HG03571 (cell line): ENCODE measurements at regions not wholly inside any gene's neighbourhood (a gene's known extent, or its start where the extent isn't known, plus 50 kb on each side); places are given as distances from the start of the nearest gene placed in this dataset.

ENCODE experiments used
- ATAC-seq: cut with Tn5 transposase; IDR thresholded peaks from one replicate; pipeline ENCODE4 v1.9.1; 2021; ENCODE audit not compliant: unreplicated experiment

DNA sequence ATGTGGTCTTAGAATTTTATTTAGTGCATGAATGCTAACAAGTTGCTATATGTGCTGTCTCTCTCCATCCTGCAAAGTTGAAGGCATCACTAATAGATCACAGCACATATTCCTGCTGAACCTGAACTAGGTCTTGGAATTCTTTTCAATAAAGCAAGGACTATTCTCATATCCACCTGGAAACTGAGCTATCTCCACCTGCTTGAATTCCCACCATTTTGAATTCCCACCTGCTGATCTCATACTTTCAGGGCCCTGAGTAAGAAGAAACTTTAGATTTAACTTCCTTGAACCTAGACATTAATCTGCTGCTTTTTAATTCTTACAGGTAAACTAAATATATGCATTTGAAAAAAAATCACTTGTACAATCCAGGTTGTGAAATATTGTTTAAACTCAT, 445.3 kb upstream of the CCL2 start:
- ATAC-seq, result no peak

DNA sequence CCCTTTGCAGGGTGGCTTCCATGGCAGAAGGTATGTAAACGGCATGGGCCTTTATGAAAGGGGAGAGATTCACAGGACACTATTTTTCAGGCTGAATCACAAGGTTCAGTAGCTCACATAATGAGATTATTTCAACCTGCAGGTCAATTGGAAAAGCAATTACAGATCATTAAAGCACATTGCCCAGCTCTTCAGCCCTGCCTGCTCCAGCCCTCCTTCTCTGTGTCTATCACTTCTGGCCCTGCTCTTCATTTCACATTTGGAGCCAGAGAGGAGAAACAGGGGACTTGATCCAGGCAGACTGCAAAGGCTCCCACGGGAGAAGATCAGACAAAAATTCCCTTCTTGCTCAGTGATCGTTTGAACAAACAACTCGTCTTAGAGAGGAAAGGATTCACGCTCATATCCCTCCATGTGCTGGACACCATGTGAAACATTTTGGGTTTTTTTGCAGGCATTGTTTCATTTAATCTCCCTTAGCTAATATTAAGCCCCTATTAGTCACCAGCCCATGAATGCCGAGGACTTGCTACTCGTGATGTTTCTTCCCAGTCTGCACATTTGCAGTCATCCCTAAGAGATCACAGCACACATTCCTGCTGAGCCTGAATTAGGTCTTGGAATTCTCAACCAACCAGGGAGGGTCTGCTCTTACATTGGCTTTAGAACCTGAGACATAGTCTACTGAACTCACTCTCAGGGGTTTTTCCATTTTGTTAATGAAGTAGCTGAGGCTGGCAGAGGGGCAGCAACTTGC, 443.9 kb upstream of the CCL2 start:
- no peak for ATAC-seq

DNA sequence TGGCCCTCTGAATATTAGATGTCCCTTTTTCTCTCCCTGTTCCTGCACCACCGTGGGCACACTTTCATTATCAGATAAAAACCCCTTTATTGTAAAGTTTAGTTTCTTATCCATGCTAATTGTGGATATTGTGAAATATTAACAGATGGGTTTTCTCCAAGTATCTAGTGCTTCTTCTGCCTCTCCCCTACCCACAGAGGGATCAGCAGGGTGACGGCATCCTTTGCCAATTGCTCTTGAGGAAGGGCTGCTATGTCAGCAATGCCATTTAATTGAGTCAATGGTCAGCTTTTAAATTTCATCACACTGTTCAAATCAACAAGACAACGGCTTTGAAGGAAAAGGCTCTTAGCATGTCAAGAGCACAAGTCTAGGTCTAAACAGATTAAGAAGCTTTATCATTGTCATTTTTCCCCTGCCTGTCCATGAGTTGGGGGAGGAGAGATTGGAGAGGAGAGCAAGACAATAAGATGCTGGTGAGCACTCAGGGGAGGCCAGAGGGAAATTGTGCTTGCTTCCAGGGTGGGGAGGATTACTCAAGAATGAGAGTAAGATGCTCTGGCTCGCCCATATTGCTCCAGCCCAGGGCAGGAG, 443.0 kb upstream of the CCL2 start:
- ATAC-seq, result no peak

DNA sequence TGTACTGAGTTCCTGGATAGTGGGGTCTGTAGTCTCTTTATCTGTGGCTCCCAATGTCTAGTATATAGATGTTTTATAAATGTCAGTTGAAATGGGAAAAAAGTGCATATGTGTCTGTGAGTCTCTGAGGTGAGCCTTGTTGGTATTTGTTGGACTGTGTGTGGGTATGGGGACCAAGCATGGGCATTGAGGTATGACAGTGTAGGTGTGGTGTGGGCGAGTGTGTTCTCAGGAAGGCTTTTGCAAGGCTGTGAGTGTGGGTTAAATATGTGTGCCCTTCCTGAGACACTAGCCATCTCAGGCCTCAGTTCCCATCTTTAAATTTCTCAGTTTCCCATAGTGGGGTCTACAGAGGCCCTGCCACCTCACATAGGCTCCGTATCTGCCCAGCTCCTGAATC, 440.2 kb upstream of the CCL2 start:
- no peak for ATAC-seq

DNA sequence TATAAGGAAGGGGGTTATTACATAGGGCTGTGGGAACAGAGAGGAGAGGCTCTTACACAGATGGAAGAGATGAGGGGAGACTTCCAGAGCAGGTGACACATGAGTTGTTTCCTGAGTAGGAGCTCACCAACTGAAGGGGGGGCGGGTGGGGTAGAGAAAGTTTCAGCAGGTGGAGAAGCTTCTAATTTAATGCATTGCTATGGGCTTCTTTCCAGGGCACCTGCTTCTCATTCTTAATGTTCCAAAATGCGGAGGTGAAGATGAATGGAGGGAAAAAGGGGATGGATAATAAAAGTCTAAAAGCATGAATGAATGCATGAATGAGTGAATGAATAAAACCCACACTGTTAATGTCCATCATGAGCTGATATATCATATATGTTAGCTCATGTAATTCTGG, 439.0 kb upstream of the CCL2 start:
- ATAC-seq, result no peak

DNA sequence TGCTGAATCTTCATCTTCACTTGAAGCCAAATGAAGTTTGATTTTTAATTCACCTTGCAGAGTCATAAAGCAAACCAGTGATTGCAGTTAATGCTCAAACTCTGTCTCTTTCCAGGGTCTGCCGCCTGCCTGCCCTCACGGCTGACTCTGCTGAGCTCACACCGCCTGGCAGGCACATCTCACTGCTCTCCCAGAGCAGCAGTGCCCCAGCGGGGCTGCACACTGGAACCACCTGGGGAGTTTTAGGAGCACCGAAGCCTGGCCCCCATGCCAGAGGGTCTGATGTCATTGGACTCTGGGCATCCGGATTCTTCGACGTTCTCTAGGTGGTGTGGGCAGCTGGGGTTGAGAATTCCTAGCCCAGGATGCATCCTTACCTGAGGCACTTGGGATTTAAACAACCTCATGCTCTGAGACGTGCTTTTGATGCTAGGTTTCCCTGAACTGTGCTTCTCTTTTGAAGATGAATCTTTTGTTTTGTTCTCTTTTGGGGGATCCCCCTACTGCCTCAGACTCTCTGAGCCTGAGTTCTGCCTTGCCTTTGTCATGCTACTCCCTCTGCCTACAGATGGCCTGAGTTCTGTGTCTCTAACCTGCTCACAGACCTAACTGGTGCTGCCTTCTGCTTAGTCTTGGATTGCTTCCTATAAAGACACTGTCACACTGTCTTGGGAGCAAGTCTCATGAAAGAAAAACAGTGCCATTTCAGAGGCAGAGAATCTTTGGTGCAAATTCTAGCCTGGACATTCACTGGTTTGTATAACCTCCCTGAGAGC, 438.1 kb upstream of the CCL2 start:
- no peak for ATAC-seq

DNA sequence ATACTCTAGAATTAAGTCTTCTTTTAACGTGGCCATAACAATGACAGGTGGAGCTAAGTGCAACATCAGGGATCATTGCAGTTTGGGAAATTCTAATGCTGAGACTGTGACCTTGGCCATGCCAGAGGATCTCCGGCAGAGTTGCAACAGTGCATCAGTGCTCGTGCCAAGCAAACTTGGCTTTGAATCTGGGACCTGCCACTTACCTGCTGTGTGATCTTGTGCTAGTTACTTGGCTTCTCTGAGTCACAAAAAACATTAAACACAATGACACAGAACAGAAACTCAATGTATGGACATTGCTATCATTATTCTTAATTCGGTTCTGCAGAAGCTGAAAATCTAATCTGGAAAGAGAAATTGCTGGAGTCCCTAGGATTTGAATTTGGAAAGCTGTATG, 435.5 kb upstream of the CCL2 start:
- ATAC-seq, result no peak

DNA sequence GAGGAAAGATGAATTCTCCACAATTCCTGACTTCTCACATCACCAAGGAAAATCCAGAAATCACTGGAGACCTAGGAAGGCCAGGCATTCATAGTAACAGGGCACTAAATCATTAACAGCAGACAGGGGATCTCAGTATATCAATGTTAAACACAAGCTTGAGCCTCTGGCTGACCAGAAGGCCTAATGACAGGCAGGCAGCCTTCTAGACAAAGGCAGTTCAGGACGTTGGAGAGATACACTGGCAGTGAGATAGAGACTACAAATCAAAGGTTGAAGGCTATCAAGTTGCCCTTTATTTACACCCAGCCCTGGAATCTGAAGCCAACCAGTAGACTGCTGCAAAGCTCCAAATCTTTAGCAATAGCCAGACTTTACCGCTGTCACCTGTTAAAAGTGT, 422.8 kb upstream of the CCL2 start:
- ATAC-seq, result no peak

DNA sequence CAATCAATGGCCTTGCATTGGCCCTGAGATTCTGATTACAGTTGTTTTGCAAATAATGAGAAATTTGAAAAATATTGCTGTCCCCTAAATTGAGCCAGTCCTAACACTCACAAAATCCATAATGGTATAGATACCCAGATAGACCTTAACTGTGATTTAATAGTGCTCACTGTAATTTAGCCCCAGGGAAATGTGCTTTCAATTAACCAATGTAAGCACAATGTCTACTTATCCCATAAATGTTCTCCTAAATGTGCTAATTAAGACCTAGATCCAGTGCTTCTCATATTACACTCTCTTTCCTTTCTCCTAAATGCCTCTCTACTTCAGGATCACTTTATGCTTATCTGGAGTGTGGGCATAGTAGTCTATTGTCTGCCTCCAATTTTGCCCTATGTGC, 417.8 kb upstream of the CCL2 start:
- ATAC-seq, result no peak

DNA sequence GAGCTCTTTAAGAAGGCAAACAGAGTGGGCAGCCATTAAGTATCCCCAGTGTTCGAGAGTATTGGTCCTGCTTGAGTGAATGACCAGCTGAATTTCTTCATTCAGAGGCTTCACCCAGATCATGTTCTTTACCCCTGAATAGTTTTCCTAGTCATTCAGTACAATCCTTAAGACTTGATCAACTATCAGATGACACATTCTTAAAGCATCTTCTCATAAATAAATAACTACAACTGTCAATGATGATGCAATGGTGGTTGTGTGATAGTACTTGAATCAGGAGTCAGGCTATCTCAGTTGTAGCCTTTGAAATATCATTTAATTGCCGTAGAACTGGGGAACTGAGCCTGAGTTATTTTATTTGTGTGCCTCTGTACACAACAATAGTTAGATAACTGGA, 416.8 kb upstream of the CCL2 start:
- no peak for ATAC-seq

DNA sequence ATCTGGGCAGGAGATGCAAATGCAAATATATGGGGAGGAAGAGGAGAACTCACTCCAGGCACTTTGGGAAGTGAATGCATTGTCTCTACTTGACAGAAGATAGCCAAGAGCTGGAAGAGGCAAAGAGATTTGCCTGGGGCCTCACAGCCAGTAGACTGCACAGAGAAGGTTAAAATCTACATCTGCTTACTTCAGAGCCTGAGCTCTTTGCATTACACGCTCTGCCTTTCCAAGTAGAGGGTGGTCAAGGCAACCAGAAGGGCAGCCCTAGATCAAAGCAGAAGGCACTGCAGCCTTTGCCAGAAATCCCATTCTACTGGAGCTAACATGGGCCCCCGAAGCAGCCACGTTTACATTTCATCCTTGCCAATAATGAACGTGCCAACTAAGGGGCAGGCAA, 407.2 kb upstream of the CCL2 start:
- ATAC-seq, result no peak

DNA sequence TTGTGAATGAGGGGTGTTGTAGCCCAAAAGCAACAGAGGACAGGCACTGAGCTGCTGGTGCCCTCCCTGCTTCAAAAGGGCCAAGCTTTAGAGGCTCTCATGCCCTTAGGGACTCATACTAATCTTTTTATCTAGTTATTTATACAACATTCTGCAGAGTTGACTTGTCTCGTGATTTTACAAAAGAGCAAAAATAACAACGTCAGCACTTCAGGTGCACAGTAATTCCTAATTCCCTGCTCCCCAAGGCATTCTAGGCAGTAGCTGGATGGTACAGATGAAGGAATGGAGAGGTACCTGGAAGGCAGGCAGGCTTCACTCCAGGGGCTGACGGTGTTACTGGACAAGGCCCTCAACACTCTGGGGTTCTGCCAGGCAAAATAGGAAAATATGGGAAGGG, 406.7 kb upstream of the CCL2 start:
- ATAC-seq, result no peak

DNA sequence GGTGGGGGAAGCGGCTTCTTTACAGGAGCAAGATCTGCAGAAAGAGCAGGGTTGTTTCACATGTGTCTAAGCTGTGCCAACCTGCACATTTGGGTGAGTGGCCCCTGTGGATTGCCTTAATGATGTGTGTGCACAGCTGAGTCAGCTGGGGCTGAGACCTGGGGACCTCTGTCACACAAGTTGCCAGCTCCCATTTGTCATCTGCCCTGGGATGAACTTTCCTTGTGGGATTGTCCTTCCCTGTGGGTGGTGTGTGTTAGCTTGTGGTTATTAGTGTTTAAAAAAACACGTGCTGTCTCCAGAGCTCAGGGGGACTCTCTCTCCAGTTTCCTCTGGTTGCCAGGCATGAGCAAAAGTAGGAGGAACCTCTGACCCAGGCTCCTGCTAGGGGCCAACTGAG, 400.5 kb upstream of the CCL2 start:
- no peak for ATAC-seq

DNA sequence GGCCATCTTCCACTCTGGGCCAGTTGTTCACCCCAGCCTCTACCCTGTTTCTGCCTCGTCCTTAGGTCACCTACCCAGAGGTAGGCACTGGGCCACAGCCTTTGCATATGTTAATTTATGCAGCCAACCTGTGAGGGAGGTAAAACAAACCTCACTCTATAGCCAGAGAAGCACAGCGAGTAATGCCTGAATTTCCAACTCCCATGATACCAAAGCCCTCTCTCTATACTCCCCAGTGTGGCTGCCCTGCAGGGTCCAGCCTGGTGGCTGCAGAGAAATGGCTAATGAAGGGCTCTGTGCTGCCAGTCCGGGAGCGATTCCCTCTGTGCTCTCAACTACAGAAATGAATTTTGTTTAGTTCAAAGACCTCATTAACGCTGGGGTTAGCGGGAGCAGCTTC, 397.0 kb upstream of the CCL2 start:
- no peak for ATAC-seq

DNA sequence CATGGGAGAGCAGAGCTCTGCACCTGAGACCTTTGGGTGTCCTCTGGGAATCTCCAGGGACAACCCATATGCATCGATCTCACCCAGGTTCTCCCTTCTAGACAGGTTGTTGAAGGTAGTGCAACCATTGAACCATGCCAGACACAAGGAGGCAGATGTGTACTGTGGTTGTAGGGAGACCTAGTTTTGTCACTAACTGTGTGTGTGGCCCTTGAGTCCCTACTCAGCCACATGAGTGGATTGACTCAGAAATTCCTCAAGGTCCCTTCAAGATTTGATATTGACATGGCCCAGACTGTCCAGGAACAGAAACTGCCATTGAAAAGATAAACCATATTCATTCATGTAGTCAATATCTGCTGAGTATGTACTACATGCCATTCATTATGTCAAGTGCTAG, 396.4 kb upstream of the CCL2 start:
- no peak for ATAC-seq

DNA sequence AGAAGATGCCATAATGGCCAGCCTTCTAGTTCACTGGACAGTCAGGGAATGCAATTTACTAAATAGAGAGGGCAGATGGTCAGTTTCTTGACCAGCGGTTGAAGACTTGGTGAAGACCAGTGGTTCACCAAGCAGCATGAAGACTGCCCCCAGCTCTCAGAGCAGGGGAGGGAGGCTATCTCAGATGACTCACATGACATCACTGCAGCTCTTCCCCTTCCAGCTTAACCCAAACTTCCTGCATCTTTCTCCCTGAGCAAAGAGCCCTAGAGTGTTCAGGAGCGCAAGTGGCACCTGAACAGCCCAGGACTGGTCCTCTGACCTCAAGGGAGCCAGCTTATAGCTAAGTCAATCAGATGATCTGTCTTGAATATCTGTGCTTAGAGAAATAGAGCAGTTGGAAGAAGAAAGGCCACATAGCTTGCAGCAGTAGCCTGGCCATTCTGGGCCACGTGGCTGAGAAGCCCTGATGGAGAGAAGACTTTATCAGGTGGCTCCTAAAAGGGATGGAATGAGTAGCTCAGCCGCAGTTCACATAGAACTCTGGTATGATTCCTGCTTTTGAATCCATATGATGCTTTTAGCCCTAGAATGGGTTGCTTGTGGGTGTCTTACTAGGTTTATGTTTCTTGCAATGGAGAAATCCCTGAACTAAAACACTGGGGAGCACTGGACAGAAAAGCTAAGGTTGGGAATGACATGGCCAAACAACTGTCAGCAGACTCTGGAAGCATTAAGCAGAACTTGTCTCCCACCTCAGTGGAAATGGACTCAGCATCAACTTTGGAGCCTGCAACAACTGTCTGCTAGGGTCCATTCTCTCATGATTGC, 392.1 kb upstream of the CCL2 start:
- no peak for ATAC-seq

DNA sequence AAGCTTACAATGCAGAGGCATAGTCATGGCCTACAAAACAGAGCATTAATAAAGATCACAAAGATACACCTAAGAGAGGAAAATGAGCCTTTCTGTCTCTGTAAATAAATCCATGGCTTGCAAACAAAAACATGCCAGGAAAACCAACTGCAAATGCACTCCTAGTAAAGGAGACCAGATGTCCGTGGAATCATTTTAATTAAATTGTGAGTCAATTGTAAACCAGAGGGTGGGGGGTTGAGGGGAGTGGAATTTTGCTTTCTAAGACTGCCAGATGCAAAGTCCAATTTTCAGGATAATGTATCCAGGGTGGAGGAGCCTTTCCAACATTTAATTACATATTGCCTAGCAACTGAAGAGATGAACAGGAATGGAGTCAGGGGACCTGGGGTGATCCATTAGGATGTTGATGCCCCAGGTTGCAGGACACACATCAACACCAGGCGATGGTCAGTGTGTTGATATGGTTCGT, 390.3 kb upstream of the CCL2 start:
- no peak for ATAC-seq

DNA sequence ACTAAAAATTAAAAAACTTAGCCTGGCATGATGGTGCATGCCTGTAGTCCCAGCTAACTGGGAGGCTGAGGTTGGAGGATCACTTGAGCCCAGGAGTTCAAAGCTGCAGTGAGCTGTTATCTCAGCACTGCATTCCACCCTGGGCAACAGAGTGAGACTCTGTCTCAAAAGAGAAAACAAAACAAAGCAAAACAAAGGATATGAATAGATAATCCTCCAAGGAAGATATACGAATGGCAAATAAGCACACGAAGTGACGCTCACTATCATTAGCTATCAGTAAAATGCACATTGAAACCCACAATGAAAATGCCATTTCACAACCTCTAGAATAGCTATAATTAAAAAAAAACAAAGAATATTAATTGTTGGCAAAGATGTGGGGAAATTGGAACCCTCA, 386.2 kb upstream of the CCL2 start:
- no peak for ATAC-seq

DNA sequence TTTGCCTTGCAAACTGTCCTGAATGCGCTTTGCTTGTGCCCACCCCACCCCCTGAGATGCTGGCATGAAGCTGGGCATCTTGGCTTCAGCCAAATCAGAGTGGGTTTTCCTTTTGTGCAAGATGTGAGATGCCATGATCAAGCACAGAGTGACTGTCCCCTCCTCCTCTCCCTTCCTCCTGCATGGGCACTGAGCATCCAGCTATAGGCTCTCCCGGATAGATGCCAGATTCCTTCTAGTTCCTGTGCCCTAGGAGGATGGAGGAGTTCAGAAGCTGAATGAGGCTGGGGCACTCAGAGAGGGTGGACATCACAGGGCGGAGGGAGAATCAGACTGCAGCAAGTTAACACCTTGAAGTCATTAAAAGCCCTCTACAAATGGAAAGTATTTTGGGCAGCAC, 384.1 kb upstream of the CCL2 start:
- no peak for ATAC-seq

DNA sequence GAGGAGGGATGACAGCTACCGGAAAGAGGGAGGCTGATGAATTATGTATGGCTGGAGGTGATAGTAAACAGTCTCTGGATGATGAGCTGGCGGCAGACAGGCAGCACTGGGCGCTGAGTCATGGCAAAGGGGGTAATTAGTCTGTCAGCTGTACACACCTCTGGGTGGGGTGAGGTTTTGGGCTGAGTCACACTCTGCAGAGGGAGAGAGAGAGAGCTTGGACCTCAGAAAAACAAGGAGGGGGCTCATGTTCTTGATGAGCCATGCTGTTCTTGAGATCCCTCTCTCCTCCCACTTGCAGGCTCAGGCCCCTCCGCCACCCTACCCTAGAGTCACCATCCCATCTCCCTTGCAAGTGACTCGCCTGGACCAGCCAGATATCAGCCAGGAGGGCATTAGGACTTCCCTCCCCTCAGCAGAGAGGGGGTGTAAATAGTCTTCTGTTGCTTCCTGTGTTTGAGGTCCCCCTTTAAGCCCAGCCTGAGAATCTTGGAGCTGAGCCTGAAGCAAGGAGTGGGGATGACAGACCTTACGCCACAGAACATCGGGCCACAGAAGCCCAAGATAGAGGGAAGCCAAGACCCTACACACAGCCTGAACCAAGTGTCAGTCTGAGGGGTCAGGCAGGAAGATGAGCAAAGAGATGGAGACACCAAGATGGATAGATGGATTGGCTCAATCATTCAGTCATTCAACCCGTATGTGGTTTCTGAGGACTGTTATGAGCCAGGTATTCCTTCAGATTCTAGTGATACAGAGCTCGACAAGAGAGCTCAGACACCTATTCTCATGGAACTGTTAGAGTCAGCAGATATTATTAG, 383.2 kb upstream of the CCL2 start:
- no peak for ATAC-seq
